HG02763 (cell line): ENCODE measurements at regions not wholly inside any gene's neighbourhood (a gene's known extent, or its start where the extent isn't known, plus 50 kb on each side); places are given as distances from the start of the nearest gene placed in this dataset.

Source experiments
- ATAC-seq: cut with Tn5 transposase; IDR thresholded peaks from one replicate; pipeline ENCODE4 v1.9.1; 2021; ENCODE audit warnings: mild to moderate bottlenecking, moderate library complexity; ENCODE audit not compliant: unreplicated experiment

DNA sequence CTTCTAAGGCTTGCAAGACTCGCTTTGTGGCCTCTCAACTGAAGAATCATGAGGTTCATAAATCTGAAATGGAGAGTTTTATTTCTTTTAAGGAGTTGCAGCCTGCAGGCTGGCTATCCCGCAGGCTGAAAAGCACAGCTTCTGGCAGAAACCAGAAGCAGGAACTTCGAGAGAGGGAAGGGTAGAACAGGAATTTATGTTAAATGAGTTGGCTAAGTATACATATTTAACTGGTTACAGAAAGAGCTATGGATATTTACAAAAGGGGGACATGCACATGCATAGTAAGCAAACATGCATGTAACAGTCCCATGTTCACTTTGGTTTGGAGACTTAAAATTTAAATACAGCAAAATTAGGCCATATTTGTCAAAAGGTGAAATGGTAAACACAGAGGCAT lies 787.0 kb downstream of the TFAP2A start:
- no peak for ATAC-seq

DNA sequence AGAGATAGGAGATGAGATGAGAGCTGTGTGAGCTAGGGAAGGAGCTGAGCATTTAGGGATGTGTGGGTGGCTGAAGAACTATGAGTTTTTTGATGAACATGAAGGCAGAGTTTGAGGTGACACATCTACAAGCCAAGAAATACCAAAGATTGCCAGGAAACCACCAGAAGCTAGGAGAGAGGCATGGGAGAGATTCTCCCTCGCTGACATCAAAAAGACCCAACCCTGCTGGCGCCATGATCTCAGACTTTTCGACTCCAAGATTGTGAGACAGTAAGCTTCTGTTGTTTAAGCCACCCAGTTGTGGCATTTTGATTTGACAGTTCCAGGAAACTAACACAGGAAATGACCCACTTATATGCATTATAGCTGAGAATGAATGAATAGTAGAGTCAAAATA lies 790.9 kb downstream of the TFAP2A start:
- no peak for ATAC-seq

DNA sequence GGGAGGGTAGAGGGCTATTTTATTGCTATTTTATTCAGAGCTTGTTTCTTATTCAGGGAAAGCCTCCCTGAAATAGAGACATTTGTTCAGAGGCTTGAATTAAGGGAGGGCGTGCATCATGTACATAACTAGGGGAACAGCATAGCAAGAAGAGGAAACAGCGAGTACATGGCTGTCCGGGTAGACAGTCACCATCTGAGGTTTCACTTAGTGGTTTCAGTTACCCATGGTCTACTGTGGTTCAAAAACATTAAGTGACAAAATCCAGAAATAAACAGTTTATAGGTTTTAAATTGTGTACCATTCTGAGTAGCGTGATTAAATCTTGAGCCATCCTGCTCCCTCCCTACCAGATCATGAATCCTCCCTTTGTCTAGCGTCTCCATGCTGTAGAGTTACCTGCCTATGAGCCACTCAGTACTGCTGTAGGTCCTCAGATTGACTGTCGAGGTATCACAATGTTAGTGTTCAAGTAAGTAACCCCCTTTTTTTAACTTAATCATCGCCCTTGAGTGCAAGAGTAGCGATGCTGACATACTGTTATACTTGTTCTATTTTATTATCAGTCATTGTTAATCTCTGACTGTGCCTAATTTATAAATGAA lies 791.5 kb downstream of the TFAP2A start:
- no peak for ATAC-seq

DNA sequence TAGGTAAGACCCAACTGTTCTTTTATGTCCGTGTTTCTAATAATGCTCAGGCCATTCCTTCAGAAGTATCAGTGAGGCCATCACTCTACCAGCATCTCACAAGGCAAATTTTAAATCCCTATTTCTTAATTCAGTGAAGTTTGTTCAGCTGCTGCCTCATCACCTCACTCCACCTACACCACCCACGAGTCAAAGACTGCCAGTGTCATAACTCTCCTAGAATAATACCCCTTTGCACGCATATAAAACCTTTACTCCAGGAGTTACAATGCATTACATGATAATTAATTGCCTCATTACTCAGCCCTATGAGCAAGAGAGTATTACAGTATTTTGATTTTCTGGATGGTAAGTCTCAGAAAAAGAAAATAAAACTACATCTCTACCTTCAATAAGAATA lies 793.6 kb downstream of the TFAP2A start:
- ATAC-seq, result no peak

DNA sequence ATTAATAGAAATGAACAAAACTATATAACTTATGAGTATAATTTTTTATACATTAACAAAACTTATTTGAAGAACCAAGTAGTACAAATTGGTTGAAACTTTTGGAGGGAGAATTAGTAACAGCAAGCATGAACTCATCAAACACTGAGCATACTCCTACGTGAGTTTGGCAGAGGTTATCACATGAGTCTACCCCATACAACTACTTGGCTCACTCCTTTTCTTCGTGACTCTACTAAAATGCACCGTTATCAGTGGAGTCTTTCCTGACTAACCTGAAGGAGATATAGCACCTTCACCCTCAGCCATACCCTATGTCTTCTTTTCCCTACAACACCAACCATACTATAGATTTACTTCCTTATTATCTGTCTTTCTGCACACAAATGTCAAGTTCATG lies 794.2 kb downstream of the TFAP2A start:
- no peak for ATAC-seq

DNA sequence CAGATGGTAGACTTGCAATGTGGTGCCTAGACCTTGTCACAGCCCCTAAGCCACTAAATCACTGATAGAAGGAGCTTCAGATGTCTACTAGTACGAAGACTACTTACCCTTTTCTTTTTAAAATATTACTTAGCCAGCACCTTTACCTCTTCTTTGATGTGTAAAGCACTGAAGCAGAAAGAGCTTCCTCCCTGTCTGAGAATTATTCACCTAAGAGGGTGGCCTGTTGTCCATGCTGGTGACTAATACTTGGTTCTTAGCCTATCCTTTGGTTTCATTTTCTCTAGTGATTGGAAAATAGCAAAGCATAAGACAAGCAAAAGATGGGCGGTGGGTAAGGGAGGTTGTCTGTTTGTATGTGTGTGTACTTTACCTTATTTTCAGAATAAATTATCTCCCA lies 794.6 kb downstream of the TFAP2A start:
- ATAC-seq, result no peak

DNA sequence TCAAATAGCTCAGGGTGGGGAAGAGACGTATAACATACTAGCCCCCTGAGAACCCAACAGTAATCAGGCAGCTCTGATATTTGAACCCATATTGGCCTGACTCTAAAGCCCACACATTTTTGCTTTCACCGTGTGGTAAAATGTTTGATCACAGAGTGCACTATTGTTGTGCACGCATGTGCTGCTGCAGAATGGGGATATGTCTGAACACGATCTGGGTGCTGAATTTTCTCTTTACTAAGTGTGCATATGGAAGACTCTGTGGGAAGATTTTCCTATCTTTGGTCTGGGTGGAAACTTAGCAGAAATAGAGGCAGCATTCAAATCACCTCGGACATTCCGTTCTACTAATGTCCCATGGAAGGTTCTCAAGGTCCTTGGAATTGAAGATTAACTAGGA lies 800.1 kb downstream of the TFAP2A start:
- no peak for ATAC-seq

DNA sequence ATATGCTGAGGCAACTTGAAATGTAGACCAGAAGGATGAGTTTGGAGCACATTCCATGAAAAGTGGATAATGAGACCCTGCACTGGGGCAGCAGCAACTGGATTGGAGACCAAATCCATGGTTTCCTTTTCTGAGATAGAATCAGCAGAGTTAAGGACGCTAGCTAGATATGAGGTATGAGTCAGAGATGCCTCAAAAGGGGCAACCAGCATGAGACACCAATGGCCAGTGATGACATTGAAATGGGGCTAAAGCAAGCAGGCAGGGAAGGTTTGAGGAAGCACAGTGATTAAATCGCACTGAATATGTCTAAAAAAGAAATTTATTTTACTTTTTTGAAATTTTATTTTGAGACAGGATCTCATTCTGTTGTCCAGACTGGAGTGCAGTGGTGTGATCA lies 802.4 kb downstream of the TFAP2A start:
- no peak for ATAC-seq

DNA sequence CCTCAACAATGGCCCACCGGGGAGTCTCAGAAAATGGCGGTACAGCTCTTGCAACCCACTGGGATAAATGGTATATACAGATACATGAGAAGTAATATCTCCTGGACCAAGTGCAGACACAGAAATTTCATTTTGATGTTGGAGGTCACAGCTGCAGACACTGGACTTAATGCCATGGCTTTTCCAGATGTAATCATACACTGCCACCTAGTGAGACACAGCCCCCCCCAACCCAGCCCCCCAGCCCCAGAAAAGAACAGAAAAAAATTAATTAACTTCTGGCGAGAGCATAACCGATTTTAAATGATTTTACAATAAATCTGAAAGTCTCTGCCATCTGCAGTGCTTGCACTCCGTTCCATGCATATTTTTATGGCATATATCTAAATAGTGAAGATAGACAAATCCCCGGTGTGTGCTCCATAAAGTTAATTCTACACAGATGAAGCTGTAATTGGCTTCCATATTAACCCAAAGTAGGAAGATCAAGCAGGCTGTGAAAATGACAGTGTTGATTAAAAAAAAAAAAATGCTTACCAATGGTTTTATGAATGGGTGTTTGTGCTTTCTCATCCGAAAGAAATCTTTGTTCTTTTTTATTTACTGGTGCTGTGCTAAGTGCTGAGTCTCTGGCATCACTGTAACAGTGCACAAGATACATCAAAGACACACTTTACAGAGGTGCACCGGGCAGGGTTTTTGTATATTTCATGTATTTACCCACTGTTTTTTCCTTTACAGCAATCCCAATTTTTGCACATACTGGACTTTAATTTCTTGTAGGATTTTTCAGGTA lies 804.1 kb downstream of the TFAP2A start:
- ATAC-seq, result no peak

DNA sequence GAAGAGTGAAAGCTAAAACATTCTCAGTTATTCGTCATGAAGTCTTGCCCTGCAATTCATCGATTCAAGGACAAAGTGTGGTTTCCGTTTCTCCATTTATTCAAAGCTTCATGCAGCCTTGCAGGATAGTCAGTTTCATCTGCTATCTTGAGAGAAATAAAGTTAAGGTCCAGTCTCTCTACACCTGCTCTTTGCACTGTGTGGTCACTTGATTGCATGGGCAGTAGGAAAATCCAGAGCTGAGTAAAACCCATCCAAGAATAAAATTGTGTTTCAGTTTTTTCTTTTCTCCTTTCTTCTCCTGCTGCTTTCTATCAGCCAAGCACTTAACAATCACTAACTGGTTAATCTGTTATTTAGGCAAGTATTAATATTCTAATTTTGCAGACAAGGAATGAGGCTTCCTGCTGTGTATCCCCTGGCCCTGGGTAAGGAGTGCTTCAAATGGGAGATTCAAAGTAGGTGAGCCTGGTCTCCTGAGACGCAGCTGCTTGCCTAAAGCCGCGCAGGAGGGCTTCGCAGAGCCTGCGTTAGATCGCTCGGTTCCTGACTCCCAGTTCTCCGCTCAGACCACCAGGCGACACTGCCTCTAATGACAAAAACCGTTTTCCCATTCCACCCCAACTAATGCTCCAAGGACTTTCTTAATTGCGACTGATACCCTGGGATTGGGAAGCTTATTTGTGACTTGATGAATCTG lies 808.3 kb downstream of the TFAP2A start:
- no peak for ATAC-seq

DNA sequence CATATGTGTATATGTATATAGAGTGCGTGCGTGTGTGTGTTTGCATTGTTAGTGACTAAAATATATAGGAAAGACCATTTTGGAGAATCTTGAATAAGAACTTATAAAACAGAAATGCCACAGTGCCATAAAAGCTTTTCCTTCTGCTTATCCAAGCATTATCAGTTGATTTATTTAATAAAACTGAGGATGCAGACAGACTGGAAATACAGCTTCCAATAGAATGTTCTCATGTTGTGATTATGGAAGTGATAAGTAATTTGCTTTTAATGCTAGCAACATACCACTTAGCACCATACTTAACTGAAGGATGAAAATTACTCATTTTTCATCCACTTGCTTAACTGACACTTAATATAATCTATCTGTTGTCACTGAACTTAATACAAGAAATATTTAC lies 820.1 kb downstream of the TFAP2A start:
- ATAC-seq, result no peak

DNA sequence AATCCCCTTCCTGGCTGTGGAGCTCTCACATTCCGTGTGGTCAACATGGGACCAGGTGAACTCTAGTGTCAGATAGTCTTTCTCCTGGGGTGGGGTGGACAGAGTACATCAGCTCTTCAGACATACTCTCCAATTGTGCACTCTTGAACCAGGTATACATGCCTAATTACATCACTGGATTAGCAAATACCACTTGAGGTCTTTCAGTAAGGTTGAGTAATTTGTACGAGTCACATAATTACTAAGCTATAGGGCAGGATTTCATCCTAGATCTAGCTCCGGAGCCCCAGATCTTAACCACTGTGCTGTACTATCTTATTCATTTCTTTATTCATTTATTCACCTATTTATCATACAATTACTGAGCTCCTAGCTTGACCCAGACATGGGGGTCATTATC lies 821.3 kb downstream of the TFAP2A start:
- no peak for ATAC-seq

DNA sequence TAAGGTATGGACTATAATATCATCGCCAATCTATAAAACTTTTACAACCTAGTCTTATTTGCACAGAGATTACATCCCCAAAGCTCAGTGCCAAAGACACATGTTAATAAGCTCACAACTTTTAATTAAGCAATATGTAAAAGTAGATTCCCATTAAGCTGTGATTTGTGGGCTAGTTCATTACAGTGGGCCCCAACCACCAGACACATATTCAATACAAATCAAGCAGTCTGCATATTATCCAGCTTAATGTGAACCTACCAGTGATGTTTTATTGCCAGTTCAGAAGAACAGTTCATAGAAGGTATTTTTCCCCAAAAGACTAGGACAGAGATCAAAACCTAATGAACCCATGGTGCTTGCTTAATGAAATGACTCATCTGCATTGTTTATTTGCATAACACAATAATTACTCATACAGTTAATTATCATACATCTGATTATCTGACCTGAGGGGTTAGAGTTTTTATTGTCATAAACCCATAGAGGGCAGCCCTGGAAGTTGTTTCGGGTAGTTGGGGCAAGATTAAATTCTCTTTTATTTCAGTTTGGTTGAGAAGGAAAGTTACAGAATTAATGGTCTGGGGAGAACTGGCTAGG lies 831.0 kb downstream of the TFAP2A start:
- ATAC-seq, result no peak

DNA sequence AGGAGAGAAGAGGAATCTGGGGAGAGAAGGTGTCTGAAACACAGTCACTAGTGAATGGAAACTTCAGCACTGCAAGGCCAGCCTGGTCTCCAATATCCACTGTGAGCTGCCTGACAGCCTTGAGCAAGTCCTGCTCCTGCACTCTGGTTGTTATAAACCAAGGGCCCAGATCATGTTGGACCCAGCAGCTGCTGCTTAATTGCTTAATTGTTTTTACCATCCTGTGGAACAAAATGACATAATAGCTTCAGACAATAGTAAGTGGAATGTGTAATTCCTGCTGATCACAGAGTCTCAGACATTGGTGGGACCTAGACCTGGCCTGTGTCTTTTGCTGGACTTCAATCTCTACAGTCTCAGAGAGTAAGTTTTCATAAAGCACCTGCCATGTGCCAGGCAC lies 833.7 kb downstream of the TFAP2A start:
- no peak for ATAC-seq

DNA sequence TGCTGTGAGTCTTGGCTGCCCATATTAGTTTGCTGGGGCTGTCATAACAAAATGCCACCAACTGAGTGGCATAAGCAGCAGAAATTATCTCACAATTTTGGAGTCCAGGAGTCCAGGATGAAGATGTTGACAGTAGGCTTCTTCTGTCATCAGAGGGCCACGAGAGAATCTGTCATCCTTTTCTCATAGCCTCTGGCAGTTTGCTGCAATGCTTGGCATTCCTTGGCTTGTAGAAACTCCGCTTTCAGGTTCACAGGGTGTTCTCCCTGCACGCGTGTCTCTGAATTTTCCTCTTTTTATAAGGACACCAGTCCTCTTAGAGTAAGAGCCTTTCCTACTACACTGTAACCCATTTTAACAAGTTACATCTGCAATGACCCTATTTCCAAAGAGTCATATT lies 838.4 kb downstream of the TFAP2A start:
- no peak for ATAC-seq

DNA sequence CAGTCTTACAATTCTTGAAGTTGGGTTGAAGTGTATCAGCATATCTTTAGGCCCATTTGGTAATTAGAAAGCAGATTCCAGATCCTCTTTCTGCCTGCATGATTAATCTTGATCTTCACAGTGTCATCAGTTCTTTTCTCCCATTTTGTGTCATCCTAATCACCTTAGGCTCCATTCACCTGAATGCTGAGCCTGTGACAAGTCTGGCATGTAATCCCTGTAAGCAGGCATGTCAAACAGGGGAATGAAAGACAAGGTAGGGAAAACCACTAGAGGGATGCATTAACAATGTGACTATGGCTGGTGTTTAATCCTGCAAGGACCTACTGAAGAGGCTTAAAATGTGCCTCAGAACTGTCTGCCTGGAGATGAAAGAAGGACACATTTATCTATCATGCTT lies 848.8 kb downstream of the TFAP2A start:
- no peak for ATAC-seq

DNA sequence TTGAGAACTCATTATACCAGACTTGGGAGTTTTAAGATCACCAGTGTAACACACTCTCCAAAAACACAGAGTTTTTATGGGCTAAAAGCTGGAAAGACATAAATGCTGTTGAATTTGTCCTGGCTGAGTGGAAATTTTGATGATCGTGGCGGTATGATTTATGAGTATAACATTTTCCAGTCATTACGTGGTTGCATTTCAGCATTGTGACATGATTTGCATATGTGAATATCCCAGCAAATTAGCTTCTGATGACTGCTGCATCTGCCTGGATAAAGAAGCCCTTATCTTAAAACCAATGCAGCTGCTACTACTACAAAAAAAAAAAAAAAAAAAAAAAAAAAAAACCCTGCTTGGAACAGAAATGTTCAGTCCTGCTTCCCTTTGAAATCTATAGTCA lies 850.9 kb downstream of the TFAP2A start:
- no peak for ATAC-seq

DNA sequence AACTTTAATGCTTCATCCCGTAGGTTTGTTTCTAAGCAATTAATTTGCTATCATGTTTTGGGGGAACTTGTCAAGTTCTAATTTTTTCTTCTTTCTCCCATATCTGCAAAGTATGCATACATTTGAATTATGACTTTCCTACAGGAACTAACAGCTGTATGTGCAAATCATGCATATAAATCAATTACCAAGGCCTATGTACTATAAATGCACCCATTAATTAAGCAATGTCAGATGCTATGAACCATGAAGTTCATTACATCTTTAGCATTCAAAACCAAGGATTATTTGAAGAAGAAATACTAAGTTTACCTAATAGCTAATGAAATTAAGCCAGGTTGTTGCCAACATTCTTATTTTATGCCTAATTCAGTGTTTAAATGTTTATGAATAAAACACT lies 851.3 kb downstream of the TFAP2A start:
- ATAC-seq, result no peak

DNA sequence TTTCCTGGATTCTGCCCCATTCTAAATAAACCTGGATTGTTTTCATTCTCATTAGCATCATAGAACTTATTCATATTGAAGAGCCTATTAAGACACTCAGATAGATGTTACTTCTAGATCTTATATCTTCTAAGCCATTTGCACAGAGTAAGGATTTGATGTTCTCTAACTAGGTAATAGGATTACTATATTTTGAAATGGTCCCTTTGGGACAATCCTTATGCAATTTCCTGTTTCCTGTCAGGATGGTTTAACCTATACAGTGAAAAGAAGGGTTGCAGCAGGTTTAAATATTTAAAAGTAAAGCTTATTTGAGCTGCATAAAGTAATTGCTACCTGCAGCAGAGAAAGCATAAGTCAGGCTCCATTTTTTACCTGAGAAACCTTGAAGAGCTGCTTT lies 860.1 kb downstream of the TFAP2A start:
- no peak for ATAC-seq

DNA sequence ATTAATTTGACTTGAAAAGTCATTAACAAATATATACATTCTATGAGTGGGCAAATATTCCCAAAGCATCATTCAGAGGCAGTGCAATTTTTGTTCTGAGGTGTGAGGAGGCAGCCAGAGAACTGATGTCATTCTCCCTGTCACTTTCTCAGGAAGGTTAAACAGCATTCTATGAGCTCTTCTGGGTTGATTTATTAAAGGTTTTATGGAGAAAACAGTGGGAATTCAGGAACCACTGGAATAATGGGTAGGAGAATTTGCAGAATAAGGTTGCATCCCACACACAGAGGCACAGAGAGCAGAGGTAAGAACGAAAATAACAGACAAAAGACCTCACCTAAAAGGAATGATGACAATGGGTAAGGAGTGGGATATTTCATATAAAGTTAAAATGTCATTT lies 860.6 kb downstream of the TFAP2A start:
- ATAC-seq, result no peak

DNA sequence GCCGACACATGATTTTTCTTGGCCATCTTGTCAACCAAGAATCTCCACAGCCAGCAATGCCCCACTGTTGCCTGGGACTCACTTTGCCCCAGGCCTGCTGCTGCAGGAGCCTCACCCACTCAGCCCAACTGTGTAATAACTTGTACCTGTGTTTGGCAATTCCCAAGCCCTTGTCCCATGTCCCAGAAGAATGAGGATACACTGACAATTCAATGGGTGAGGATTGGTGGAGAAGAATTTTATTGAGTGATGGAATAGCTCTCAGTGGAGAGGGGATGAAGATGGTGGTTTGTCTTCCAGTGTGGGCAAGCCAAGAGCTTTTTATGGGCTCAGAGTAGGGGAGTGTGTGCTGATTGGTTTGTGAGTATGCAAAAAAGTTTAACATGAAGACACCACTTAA lies 861.9 kb downstream of the TFAP2A start:
- no peak for ATAC-seq

DNA sequence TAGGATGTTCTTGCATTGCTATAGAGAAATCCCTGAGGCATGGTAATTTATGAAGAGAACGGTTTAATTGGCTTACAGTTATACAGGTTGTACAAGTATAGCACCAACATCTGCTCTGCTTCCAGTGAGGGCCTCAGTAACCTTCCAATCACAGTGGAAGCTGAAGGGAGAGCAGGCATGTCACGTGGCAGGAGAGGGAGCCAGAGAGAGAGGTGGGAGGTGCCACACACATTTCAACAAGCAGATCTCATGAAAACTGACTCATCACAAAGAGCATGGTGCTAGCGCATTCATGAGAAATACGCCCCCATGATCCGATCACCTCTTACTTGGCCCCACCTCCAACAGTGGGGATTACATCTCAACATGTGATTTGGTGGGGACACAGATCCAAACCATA lies 871.2 kb downstream of the TFAP2A start:
- ATAC-seq, result no peak
